SK-N-SH (cell line): ENCODE measurements at regions not wholly inside any gene's neighbourhood (a gene's known extent, or its start where the extent isn't known, plus 50 kb on each side); places are given as distances from the start of the nearest gene placed in this dataset.

Source experiments
- CTCF ChIA-PET: fragments of 300-600, 350-600 bp; formaldehyde crosslinking; extraction: SDS; loops from one replicate; lab custom pipeline; 2021; lab: Yijun Ruan, JAX
- POLR2A ChIA-PET: fragments of 350-600 bp; sonication (Branson Sonifier 250); formaldehyde crosslinking; extraction: SDS; loops from one replicate; lab custom pipeline; 2020; ENCODE audit warnings: antibody characterized with exemption, inconsistent platforms; lab: Yijun Ruan, JAX
- DNase-seq: peaks from one replicate; pipeline ENCODE4 v3.0.0; 2012
- H2AFZ ChIP-seq: fragments of 200-600 bp; sonication (generic); 2 replicates; pipeline ENCODE4 v1.8.1; 2016; ENCODE audit warnings: antibody characterized with exemption, mild to moderate bottlenecking, low read depth
- H3F3A ChIP-seq: fragments of 200-600 bp; sonication (generic); replicated peaks from 2 replicates; pipeline ENCODE3; 2016; ENCODE audit warnings: antibody characterized with exemption, mild to moderate bottlenecking; ENCODE audit not compliant: insufficient read depth
- H3K27ac ChIP-seq, 2 experiments: fragments of 200-500 bp in 1 of 2; fragments of 200-600 bp in 1 of 2; sonication (Bioruptor generic) in 1 of 2; sonication (generic), shearing (Covaris generic) in 1 of 2; 2 replicates each; pipeline versions ENCODE4 v1.5.1 to v1.6.1; 2014 to 2016; ENCODE audit warnings: low read depth in 2 of 2, inconsistent platforms in 1 of 2, low read length in 1 of 2, mild to moderate bottlenecking in 1 of 2, mixed read lengths in 1 of 2
- H3K27me3 ChIP-seq: fragments of 200-600 bp; sonication (generic), shearing (Covaris generic); 2 replicates; pipeline ENCODE4 v1.6.1; 2016; ENCODE audit warnings: mixed run types; ENCODE audit not compliant: insufficient read depth
- H3K36me3 ChIP-seq, 2 experiments: fragments of 200-500 bp in 1 of 2; fragments of 200-600 bp in 1 of 2; sonication (Bioruptor generic) in 1 of 2; sonication (generic) in 1 of 2; replicated peaks in 1 of 2; 2 replicates each; pipeline versions ENCODE3 to v1.5.1; 2014 to 2016; ENCODE audit warnings: low read length in 1 of 2, mild to moderate bottlenecking in 1 of 2; ENCODE audit not compliant: insufficient read depth in 2 of 2, control insufficient read depth in 1 of 2
- H3K4me1 ChIP-seq, 2 experiments: fragments of 200-500 bp in 1 of 2; fragments of 200-600 bp in 1 of 2; sonication (Bioruptor generic) in 1 of 2; sonication (generic), shearing (Covaris generic) in 1 of 2; 2 replicates each; pipeline versions ENCODE4 v1.5.1 to v1.6.1; 2014 to 2016; ENCODE audit warnings: low read depth in 1 of 2, low read length in 1 of 2, mixed run types in 1 of 2; ENCODE audit not compliant: insufficient read depth in 2 of 2, control insufficient read depth in 1 of 2
- H3K4me2 ChIP-seq: fragments of 200-600 bp; sonication (generic), shearing (Covaris generic); 2 replicates; pipeline ENCODE4 v1.6.1; 2017; ENCODE audit warnings: mixed run types
- H3K4me3 ChIP-seq, 2 experiments: fragments of 200-500 bp in 1 of 2; fragments of 200-600 bp in 1 of 2; sonication (Bioruptor generic) in 1 of 2; sonication (generic), shearing (Covaris generic) in 1 of 2; 2 replicates each; pipeline versions ENCODE4 v1.5.1 to v1.8.1; 2014 to 2016; ENCODE audit warnings: low read depth in 2 of 2, inconsistent platforms in 1 of 2, low read length in 1 of 2, mild to moderate bottlenecking in 1 of 2, mixed read lengths in 1 of 2, moderate library complexity in 1 of 2
- H3K79me2 ChIP-seq: fragments of 200-600 bp; sonication (generic); 2 replicates; pipeline ENCODE4 v1.8.1; 2017; ENCODE audit warnings: mild to moderate bottlenecking; ENCODE audit not compliant: insufficient read depth
- H3K9ac ChIP-seq: fragments of 200-600 bp; sonication (generic); 2 replicates; pipeline ENCODE4 v1.6.1; 2017; ENCODE audit warnings: mixed run types
- H3K9me2 ChIP-seq: fragments of 200-600 bp; sonication (generic); 2 replicates; pipeline ENCODE4 v1.6.1; 2017; ENCODE audit warnings: mixed run types
- H3K9me3 ChIP-seq: fragments of 200-600 bp; sonication (generic); 2 replicates; pipeline ENCODE4 v1.6.1; 2017; ENCODE audit warnings: mixed run types, mild to moderate bottlenecking, moderate library complexity
- H4K20me1 ChIP-seq: fragments of 200-600 bp; sonication (generic); 2 replicates; pipeline ENCODE4 v1.6.1; 2017; ENCODE audit warnings: mild to moderate bottlenecking, mixed run types; ENCODE audit not compliant: insufficient read depth
- CHD2 ChIP-seq: fragments of 150-350 bp; IDR thresholded peaks from 2 replicates; pipeline ENCODE4 v1.6.1; 2018; ENCODE audit warnings: low read length; ENCODE audit not compliant: partially characterized antibody
- CTCF ChIP-seq: fragments of 200-600 bp; sonication (generic); IDR thresholded peaks from 2 replicates; pipeline ENCODE4 v1.6.1; 2017; ENCODE audit warnings: antibody characterized with exemption, mild to moderate bottlenecking, moderate library complexity
- EP300 ChIP-seq, 2 experiments: IDR thresholded peaks; 2 replicates each; pipeline versions ENCODE4 v1.4.0 to v1.6.1; 2012; ENCODE audit warnings: borderline replicate concordance in 1 of 2, low read depth in 1 of 2, low read length in 1 of 2
- EZH2phosphoT487 ChIP-seq: fragments of 200-600 bp; sonication (generic); IDR thresholded peaks from 2 replicates; pipeline ENCODE4 v1.6.1; 2017; ENCODE audit warnings: low read depth, mixed run types, mild to moderate bottlenecking, antibody characterized with exemption, moderate library complexity, borderline replicate concordance
- FOXJ3 ChIP-seq: sonication (generic); formaldehyde crosslinking; IDR thresholded peaks from 2 replicates; pipeline ENCODE4 v1.5.1; 2020; ENCODE audit warnings: mild to moderate bottlenecking, missing genetic modification reagents
- GATA2 ChIP-seq: sonication (generic); formaldehyde crosslinking; IDR thresholded peaks from 2 replicates; pipeline ENCODE4 v1.5.0; 2020; ENCODE audit warnings: mild to moderate bottlenecking, missing genetic modification reagents
- JUND ChIP-seq: IDR thresholded peaks from 2 replicates; pipeline ENCODE4 v1.4.0; 2012
- MAX ChIP-seq: IDR thresholded peaks from 2 replicates; pipeline ENCODE4 v1.4.0; 2012; ENCODE audit warnings: low read depth
- MEF2A ChIP-seq: IDR thresholded peaks from 2 replicates; pipeline ENCODE4 v1.4.0; 2012; ENCODE audit warnings: low read depth, borderline replicate concordance
- NRF1 ChIP-seq: IDR thresholded peaks from 2 replicates; pipeline ENCODE4 v1.6.1; 2012; ENCODE audit warnings: low read depth, mild to moderate bottlenecking, low read length
- PBX3 ChIP-seq: IDR thresholded peaks from 2 replicates; pipeline ENCODE4; 2012
- POLR2AphosphoS5 ChIP-seq: IDR thresholded peaks from 2 replicates; pipeline ENCODE4 v1.6.1; 2012; ENCODE audit warnings: low read depth, low read length
- RAD21 ChIP-seq: IDR thresholded peaks from 2 replicates; pipeline ENCODE4 v1.6.1; 2012; ENCODE audit warnings: mild to moderate bottlenecking, low read length
- RCOR1 ChIP-seq: fragments of 150-350 bp; IDR thresholded peaks from 2 replicates; pipeline ENCODE4 v1.6.1; 2017; ENCODE audit warnings: antibody characterized with exemption, low read length
- RFX5 ChIP-seq: IDR thresholded peaks from 2 replicates; pipeline ENCODE4 v1.6.1; 2012; ENCODE audit warnings: mild to moderate bottlenecking, improper control_type of control experiment, low read length
- RXRA ChIP-seq: IDR thresholded peaks from 2 replicates; pipeline ENCODE4 v1.4.0; 2012; ENCODE audit warnings: low read depth, mild to moderate bottlenecking, borderline replicate concordance
- TAF1 ChIP-seq: IDR thresholded peaks from 2 replicates; pipeline ENCODE4 v1.6.1; 2012; ENCODE audit warnings: low read depth, mild to moderate bottlenecking, low read length, moderate library complexity, borderline replicate concordance
- TEAD4 ChIP-seq: IDR thresholded peaks from 2 replicates; pipeline ENCODE4 v1.4.0; 2012; ENCODE audit warnings: mild to moderate bottlenecking, borderline replicate concordance; ENCODE audit not compliant: insufficient read depth
- YY1 ChIP-seq: IDR thresholded peaks from 2 replicates; pipeline ENCODE4 v1.4.0; 2012; ENCODE audit warnings: low read depth, mild to moderate bottlenecking
- WGBS: methylation state at CpG from one replicate; pipeline ENCODE4 v1.1.6; 2017; ENCODE audit warnings: low lambda C conversion rate; 5-methylcytosine and 5-hydroxymethylcytosine counted together

- no peak overlapping the region for H3K9ac ChIP-seq
- no peak overlapping the region for H3K4me2 ChIP-seq
- WGBS, result 84% methylated on average over 9 of the region's 9 CpGs
- H3K9me3 ChIP-seq, result no peaks in the 10 kb centered on the region
- H3K79me2 ChIP-seq, result no peaks in the 10 kb centered on the region
- peaks cover 0 to 28% of the 10 kb centered on the region in 2 experiments; a peak in 3 of 4 replicates for H3K4me1 ChIP-seq
- H2AFZ ChIP-seq, result no peak overlapping the region
- TF ChIP-seq PBX3, result no peak
- peak; percentile 37 for TF ChIP-seq CTCF
- TF ChIP-seq RAD21, result peak; percentile 36
- TF ChIP-seq EP300 (IDR thresholded peaks at IDR 0.05; ENCODE audit: borderline replicate concordance in 1 of 2, low read depth in 1 of 2, low read length in 1 of 2), result no peak
- H3K4me3 ChIP-seq, result no peak overlapping the region
- DNase-seq, result no peak
- H3F3A ChIP-seq, result peaks cover 19% of the 10 kb centered on the region
- H3K9me2 ChIP-seq, result no peaks in the 10 kb centered on the region
- H4K20me1 ChIP-seq, result no peaks in the 10 kb centered on the region
- H3K36me3 ChIP-seq, result no peaks in the 10 kb centered on the region
- no peaks in the 10 kb centered on the region for H3K27me3 ChIP-seq
- no peak overlapping the region for H3K27ac ChIP-seq
- ChIA-PET CTCF (interaction anchor here (0.6 to 2.8 kb wide), 8 partner anchors 9 to 132 kb away, joined by 3 to 7 read pairs (median 4); no protein-coding TSS in a partner anchor), POLR2A (no interaction called here)
Measured at GRCh38 chr3:34015204-34016142, 217.0 kb downstream of the PDCD6IP start.

- Histone ChIP-seq H2AFZ (no peak overlapping the region), H3K4me2 (no peak overlapping the region), H4K20me1 (no peaks in the 10 kb centered on the region), H3K9me2 (no peaks in the 10 kb centered on the region), H3K9me3 (no peaks in the 10 kb centered on the region), H3F3A (peaks cover 5% of the 10 kb centered on the region), H3K36me3 (no peaks in the 10 kb centered on the region), H3K4me3 (no peak overlapping the region), H3K27ac (no peak overlapping the region), H3K4me1 (peaks cover 0 to 14% of the 10 kb centered on the region in 2 experiments; a peak in 2 of 4 replicates), H3K9ac (no peak overlapping the region)
- ChIA-PET CTCF (interaction anchor here (1.0 to 2.8 kb wide), 3 partner anchors 90 to 243 kb away, joined by 3 to 7 read pairs (median 3); no protein-coding TSS in a partner anchor), POLR2A (no interaction called here)
- WGBS, result 71% methylated on average over 6 of the region's 6 CpGs
- DNase-seq, result no peak
- TF ChIP-seq GATA2 (CRISPR knock-in tag) (no peak), MEF2A (no peak), RCOR1 (no peak), EZH2phosphoT487 (no peak), NRF1 (no peak), RFX5 (no peak), POLR2AphosphoS5 (no peak), TAF1 (no peak), JUND (no peak), MAX (no peak), RXRA (no peak), TEAD4 (no peak), YY1 (no peak), CTCF (no peak), FOXJ3 (CRISPR knock-in tag) (no peak), CHD2 (no peak), RAD21 (no peak)
- TF ChIP-seq, all 33 proteins: peak for 0
- Histone ChIP-seq H3K27me3 (no peaks in the 10 kb centered on the region), H3K79me2 (no peaks in the 10 kb centered on the region)
Measured at GRCh38 chr3:34016925-34017587, 218.6 kb downstream of the PDCD6IP start.
